Adrenal gland (tissue), 5 donors: ENCODE measurements at regions not wholly inside any gene's neighbourhood (a gene's known extent, or its start where the extent isn't known, plus 50 kb on each side); places are given as distances from the start of the nearest gene placed in this dataset.

Experiments used
- POLR2A ChIP-seq, 2 donors: fragments of 450-650 bp; IDR thresholded peaks; one replicate each; pipeline ENCODE4 v1.6.1; 2017; ENCODE audit warnings: antibody characterized with exemption in 2 of 2, mild to moderate bottlenecking in 2 of 2, moderate library complexity in 1 of 2
- TF ChIP-seq, protein P1 (sequence below), 6 experiments: fragments of 450-650 bp in 4 of 6; fragments of 200-600 bp in 2 of 6; sonication (generic) in 1 of 6; IDR thresholded peaks; 1 replicate in 5 of 6; 2 replicates in 1 of 6; pipeline versions ENCODE4 v1.5.1 to v1.8.0; 2016 to 2021; ENCODE audit warnings: antibody characterized with exemption in 6 of 6, mild to moderate bottlenecking in 2 of 6, moderate library complexity in 1 of 6
- donor health status: DM: no; HTN: no; CAD: no.

DNA sequence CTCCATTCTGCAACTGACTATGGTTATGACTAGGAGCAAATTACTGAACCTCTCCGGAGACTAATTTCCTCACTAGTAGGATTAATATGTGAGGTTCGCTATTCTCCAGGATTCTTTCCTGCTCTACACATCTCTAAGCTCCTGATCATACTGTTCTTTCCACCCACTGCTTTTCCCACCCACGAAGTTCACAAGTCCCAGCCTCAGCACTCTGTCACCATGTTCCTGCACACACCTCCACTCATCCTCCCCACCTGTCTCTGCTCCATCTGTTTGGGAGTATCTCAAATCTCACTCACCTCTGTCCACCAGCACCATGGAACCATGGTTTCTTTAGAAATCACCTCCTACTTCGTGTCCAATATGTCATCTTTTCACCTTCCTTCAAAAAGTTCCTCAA lies 185.3 kb downstream of the LRATD1 start:
- TF ChIP-seq, protein P1, sequence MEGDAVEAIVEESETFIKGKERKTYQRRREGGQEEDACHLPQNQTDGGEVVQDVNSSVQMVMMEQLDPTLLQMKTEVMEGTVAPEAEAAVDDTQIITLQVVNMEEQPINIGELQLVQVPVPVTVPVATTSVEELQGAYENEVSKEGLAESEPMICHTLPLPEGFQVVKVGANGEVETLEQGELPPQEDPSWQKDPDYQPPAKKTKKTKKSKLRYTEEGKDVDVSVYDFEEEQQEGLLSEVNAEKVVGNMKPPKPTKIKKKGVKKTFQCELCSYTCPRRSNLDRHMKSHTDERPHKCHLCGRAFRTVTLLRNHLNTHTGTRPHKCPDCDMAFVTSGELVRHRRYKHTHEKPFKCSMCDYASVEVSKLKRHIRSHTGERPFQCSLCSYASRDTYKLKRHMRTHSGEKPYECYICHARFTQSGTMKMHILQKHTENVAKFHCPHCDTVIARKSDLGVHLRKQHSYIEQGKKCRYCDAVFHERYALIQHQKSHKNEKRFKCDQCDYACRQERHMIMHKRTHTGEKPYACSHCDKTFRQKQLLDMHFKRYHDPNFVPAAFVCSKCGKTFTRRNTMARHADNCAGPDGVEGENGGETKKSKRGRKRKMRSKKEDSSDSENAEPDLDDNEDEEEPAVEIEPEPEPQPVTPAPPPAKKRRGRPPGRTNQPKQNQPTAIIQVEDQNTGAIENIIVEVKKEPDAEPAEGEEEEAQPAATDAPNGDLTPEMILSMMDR (IDR thresholded peaks at IDR 0.05), result no peak
- TF ChIP-seq POLR2A (IDR thresholded peaks at IDR 0.05), result no peak
